ENCODE measurements at regions not wholly inside any gene's neighbourhood (a gene's known extent, or its start where the extent isn't known, plus 50 kb on each side); places are given as distances from the start of the nearest gene placed in this dataset.

DNA sequence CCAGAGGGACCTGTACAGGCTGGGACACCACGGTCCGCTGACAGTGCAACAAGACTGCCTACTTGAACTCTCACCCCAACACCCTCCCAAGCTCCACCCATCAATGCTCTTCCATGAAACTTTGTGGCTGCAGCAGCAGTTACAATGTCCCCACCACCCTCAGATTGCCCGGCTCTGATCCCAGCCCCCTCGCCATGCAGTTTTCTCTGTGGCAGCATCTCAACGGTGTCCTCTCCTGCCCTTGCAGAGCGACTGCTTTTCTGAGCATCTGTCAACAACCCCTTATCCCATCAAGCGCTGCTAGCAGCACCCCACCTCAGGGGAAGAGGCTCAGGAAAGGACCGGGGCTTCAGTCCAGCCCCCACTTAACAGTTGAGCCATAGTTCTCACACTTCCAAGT lies 137.1 kb upstream of the NDUFV2 start:
- DNase-seq (ENCODE audit: low spot score) = no peak

DNA sequence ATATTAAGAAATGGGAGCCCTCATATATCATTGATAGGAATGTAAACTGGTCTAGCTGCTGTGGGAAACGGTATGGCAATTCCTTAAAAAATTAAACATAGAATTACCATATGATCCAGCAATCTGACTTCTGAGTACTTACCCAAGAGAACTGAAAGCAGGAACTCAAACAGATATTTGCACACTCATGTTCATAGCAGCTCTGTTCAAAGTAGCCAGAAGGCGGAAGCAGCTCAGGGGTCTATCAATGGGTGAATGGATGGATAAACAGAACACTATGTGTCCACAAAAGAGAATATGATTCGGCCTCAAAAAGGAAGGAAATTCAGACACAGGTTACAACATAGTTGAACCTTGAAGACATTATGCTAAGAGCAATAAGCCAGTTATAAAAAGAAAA lies 135.7 kb upstream of the NDUFV2 start:
- no peak for DNase-seq (ENCODE audit: low spot score)

DNA sequence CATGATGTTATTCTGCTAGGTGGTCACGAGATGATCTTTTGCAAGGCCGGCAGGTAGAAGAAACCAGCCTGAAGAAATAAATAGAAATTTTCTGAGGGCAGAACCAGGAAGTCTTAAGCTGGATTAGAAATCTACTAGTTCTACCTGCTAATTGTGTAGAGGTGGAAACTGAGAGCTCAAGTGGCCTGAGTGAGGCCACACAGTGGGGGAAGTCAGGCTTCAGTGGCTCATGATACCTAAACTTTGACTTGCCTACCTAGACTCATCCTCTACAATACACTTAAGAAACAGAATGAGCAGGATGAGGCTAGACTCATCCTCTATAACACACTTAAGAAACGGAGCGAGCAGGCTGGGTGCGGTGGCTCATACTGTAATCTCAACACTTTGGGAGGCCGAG lies 134.9 kb upstream of the NDUFV2 start:
- DNase-seq (ENCODE audit: low spot score) = no peak

DNA sequence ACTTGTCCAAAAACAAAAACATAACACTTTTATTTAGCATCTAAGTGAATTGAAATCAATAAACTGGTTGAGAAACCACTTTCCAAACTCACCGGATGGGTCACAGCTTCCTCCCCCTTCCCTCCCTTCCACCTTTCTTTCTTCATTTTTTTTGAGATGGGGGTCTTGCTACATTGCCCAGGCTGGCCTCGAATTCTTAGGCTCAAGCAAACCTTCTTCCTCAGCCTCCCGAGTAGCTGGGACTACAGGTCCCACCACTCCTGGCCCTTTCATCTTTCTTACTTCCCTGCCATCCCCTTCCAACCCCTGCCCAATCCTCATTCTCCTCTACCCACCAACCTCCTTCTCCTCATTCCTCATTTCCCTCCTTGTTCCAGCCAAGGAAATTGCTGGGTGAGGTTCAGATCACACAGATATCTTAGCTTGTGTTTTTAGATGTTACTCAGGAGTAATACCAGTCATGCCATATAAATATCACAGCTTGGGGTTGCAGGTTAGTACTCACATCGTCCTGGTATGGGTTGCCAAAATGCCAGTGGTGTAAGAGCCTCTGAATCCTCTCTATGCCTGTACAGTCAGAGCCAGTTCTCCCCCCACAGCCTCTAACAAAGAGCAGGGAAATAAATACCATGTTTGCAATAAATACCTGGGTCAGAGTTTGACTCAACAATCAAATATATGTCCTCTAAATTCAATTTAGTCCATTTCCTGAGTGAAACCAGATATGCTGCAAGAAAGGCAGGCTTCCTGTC lies 132.7 kb upstream of the NDUFV2 start:
- no peak for DNase-seq (ENCODE audit: low spot score)

DNA sequence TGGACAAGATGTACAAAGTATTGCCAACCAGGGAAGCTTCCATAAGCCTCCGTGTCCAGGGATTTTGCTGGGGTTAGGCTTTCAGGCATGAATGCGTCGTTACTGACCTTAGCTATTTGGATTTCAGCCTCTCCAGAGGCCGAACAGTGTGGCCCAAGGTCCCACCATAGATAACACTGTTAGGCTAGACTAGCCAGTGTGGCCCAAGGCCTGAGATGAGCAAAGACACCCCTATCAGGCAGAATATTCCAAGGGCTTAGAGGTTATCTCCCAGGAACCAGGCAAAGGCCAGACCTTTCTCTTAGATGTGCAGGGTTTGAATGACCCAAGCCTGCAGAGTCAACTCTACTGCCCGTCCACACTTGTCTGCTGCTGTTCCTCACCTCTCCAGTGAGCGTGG lies 131.7 kb upstream of the NDUFV2 start:
- no peak for DNase-seq (ENCODE audit: low spot score)

DNA sequence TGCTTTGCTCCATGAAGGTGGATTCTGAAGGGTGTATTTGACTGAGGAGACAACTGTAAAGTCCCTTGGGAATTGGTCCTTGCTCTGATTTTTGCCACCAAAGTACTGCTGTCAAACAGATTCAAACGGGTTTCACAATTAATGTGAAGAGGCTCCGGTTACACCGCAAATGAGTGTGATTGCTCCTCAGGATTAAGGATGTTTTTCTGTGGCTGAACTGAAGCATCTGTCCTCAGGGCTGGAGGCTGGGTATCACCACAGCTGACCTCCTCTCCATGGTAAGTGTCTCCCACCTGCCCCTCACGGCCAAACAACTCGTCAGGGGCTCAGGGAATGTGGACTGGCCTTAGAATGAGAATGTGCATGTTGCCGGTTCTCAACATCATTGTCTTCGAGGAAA lies 130.4 kb upstream of the NDUFV2 start:
- no peak for DNase-seq (ENCODE audit: low spot score)

DNA sequence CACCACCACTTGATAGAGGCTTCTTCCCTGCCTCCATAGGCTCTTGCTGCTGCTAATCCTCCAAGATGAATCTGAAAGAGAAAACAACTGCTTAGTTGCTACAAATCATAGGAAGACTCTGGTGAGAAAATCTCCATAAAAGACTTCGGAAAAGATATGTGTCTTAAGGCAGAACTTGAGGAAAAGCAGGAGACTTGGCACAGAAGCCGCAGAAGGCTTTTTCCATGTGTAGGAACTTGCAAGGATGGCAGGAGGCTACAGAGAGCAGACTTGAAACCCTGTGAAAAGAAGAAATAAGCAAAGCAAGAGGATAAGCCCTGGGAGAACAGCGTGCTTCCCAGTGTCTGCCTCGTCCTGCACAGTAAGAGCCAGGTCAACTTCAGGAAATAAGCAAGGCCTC lies 128.2 kb upstream of the NDUFV2 start:
- peak; percentile 18 for DNase-seq (ENCODE audit: low spot score)

DNA sequence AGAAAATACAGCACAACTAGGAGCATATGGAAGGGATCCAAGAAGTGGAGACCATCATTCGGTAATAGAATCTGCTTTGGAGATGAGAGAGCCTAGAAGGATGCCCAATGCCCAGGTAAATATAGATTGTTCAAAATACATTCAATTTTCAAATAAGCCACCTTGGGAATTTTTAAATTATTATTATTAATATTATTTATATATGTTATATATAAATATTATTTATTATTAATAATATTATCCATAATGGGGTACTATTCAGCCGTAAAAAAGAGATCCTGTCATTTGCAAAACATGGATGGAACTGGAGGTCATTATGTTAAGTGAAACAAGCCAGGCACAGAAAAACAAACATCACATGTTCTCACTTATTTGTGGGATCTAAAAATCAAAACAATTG lies 127.8 kb upstream of the NDUFV2 start:
- DNase-seq (ENCODE audit: low spot score) = no peak

DNA sequence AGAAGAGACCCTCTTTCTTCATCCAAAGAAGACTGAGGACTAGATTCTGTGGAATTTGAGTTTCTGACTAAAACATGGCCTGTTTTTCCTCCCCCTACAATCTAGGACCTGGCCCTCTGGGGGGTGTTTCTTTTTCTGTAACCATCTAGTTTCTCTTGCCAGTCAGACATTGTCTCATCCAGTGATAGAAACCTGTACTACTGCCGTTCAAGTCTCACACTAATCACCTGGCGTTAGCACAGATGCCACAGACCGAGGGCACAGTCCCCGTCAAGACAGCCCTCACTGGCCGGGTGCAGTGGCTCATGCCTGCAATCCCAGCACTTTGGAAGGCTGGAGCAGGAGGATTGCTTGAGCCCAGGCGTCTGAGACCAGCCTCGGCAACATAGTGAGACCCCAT lies 126.9 kb upstream of the NDUFV2 start:
- no peak for DNase-seq (ENCODE audit: low spot score)

DNA sequence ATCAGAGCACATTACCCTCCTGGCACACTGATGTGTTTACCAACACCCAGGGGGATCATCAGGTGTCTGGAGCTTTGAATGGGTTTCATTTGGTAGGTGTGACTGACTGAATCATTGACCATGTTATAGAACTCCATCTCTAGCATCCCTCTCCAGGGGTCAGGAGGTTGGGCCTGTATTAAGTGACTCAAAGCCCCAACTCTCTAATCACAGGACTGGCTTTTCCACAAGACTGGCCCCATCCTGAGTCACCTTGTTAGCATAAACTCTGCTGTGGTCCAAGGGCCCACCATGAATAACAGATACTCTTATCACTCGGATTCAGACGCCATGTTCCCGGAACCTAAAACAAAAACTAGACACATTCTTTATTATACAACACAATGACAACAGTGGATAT lies 125.9 kb upstream of the NDUFV2 start:
- DNase-seq (ENCODE audit: low spot score) = no peak

DNA sequence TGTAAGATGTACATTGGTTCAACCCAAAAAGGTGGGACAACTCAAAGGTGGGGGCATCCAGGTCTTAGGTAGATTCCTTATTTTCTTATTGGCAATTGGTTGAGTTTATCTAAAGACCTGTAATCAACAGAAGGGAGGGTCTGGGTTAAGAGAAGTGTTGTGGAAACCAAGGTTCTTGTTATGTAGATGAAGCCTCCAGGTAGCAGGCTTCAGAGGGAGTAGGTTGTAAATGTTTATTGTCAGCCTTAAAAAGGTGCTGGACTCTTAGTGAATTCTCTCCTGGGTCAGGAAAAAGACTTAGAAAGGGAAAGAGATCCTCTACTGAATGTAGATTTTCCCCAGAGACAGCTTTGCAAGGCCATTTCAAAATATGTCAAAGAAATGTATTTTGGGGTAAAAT lies 125.3 kb upstream of the NDUFV2 start:
- DNase-seq (ENCODE audit: low spot score) = no peak

DNA sequence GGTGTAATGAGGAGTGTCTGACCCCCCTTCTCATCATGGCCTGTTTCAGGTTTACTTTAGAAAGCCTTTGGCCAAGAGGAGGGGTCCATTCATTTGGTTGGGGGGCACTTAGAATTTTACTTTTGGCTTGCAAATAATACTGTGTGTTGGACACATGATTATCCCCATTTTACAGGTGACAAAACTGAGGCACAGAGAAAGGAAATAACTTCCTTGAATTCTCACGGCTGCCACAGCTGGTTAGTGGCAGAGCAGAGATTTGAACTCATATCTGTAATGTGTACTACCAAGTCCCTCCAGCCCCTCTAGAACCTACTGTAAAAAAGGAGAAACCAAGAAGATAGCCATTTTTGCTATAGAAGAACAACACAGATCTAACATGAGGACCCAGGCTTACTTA lies 124.8 kb upstream of the NDUFV2 start:
- DNase-seq (ENCODE audit: low spot score) = no peak

DNA sequence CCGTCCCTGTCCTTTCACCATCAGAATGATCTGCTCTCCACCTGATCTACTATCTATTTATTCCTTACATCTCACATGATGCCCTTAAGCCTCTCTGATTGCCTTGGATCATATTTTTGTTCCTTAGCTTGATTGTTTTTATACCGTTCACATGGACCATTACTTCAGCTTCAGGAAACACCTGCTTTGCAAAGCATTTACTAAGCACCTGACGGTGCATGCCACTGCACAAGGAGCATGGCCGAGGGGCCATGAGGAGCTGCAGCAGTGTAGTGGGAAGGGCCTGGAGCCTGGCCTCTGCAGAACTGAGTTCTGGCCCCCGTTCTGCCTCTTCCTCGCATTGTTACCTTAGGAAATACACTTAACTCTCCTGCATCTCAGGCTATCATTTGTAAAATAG lies 124.1 kb upstream of the NDUFV2 start:
- DNase-seq (ENCODE audit: low spot score) = no peak

DNA sequence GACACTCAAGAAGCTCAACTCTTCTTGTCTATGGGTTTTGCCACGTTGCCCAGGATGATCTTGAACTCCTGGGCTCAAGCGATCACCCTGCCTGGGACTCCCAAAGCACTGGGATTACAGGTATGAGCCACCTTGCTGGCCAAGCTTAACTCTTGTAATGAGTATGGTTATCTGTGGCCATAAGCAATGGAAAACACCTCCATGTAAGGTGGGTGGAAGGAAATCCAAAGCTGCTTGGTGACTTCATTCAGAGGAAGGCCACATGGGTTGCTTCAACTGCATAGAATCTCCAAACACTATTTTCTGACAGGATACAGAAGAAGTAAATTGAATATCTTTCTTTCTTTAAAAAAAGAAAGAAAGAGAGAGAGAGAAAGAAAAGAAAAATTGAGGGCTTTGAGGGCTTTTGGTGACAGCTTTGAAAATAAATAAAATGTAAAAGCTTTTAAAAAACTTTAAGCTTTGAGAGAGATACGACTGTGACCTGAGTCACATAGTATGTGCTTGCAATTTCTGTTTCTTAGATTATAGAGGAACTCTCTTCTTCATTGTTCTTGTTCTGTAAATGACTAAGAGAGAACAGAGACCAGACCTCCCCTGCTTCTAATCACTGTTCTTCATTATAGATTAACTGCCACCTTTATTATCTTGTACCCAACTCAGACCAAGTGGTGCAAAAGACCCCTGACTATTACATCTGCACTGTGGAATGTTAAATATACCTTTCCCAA lies 123.1 kb upstream of the NDUFV2 start:
- DNase-seq (ENCODE audit: low spot score) = no peak

DNA sequence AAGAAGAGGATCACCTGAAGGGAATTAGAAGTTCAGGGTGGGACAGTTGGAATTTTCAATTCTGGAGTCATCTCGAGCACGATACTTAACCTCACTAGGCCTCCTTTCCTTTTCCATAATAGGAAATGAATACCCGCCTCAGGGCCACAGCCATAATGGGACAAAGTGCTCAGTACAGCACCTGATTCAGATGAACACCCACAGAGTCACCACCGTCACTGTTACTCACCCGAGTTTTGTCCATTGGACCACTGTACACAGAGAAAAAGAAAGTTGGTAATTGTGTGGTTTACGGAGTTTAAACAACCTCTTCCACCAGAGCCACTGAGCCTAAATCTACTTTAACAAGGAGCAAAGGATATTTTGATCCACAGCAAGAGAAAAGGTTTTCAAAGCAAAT lies 122.0 kb upstream of the NDUFV2 start:
- no peak for DNase-seq (ENCODE audit: low spot score)

DNA sequence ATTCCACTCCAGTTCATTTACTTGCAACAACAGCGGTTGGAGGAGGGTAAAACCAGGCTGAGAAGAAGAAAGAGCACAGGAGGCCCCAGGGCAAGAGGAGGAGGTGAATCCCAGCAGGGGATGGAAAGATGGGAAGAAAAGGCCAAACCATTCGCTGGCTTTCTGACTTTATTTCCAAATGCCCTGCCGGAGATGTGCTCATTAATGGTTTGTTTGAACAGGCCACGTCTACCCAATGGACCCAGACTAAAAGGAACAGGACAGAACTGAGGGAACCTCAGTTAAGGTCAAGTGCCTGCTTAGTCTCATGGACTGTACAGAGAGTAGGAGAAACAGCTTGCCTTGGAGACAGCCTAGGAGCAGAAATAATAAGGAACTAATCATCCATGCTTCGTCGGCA lies 121.6 kb upstream of the NDUFV2 start:
- no peak for DNase-seq (ENCODE audit: low spot score)

DNA sequence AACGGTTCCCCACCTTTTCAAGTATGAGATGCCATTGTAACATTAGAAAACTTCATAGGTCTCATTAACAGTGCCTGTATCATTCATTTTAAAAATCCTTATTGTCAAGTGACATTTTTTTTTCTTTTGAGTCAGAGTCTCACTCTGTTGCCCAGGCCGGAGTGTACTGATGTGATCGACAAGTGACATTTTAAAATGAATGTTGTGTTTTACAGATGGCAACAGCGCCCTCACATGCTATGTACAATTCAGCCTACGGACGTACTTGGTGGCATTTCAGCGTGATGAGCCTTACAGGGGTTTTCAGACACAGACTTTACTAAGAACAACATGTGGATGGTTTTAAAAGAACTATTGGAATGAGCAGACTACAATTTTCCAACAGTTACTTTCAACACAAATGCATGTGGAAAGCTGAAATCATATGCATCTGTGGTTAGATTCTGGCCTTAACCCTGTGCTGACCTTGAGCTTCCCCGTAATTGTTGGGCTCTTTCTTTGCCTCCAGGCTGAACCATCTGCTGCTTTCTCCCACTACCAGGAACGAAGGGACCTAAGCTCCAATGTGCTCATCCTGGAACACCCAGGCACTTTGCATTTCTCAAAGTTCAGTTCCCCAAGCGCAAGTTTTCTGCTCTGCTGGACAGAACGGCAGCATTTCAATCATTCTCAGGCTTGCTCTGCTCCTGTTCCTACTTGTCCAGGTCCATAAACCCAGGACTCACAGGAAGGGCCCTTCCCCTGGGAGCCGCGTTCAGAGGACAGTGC lies 119.9 kb upstream of the NDUFV2 start:
- peak; percentile 66 for DNase-seq (ENCODE audit: low spot score)

DNA sequence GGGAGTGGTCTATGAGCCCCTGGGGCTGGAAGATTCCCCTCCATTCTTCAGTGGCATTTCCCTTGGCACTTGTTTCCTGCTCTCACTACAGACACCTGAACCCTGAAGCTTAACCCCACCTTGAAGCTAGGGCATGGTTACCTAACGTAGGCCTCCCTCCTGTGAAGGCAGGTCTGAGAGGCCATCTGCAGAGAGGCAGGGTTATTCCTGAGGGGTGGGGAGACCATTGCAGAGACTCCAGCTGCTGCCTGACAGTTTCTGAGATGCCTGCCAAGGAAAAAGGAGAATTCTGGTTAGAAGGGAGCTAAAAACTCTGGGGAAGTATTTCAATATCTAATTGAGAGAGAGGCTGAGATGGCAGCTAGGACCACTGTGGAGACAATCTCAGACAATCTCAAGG lies 119.3 kb upstream of the NDUFV2 start:
- peak; percentile 30 for DNase-seq (ENCODE audit: low spot score)

DNA sequence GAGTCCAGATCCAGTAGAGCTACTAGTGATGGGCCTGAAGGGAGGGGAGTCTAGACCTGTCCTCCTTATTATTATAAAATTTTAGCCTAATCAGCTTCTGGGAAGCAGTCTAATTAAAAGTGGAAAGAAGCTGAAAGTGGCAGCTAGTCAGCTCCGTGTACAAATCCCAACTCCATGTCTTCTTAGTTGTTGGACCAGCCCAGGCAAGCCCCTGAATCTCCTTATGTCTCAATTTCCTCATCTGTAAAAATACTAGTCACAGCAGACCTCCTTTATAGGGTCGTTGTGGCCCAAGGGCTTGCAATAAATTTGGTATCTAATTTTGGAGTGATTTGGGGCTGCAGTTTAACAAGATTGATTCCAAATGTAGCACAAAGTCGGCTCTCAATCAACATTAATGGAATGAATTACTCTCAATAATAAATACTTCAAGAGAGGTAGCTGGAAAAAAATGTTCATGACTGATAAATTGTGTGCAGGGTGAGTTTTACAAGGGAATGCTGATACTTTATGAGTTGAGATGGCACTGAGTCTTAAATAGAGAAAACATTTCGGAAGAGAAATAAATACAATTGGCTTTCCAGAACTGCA lies 118.3 kb upstream of the NDUFV2 start:
- no peak for DNase-seq (ENCODE audit: low spot score)

DNA sequence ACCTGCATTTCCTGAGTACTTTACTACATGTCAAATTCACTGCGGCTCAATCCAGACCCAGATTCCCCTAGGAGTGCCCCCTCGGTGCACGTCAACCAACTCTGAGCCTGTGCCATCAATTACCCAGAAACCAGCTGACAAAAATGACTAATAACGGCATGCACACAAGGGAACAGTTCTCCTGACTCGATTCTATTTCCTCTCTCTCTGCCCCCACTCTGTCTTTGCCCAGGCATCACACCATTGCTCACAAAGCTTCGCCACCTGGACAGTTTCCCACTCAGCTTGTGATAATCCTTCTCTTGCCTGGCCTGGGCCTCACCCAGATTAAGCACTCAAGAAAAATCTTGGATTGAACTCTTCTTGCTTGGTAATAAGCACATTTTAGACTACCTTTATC lies 115.3 kb upstream of the NDUFV2 start:
- DNase-seq (ENCODE audit: low spot score) = peak; percentile 75

DNA sequence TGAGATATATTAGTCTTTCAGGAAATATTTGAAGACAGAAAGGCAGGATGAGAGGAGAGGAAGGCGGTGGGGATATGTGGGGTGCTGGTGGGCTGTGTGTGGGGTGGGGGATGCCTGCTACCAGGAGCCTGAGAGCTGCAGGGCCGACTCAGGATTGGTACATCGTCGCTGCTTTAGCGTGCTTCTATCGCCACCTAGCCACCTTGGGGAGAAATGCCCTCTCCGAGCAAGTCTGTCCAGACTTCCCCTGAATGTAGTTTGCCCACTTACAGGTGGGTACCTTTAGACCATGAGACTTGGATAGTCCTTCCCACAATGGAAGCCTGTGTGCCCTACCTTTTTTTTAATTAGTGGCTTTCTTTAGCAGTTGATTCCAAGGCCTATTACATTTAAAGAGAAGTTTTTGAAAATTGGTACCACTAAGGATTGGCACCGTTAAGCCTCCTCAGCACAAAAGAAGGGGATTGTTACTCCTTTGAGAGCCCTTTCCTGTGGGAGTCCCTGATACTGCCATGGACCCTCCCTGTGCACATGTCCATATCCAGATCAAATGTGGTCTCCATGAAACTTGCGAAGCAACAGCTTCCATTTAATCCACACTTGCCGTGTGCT lies 114.1 kb upstream of the NDUFV2 start:
- DNase-seq (ENCODE audit: low spot score) = peak; percentile 75

DNA sequence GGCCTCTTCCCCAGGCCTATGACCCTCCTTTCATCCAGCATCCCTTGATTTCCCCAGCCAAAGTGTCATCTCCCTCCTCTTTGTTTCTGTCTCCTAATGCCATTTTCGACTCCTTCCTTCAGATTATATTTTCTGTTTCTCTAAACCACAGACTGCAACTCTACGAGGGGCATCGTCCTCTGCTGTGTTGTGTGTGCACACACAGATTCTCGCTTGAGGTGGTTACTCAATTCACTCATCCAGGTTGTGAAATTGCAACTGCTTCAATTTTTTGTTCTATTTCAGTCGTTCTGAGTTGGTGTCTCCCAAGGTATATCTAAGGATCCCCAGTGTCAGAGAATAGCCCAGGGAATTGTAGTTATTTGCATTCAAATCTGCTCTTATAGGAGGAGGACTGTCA lies 113.5 kb upstream of the NDUFV2 start:
- no peak for DNase-seq (ENCODE audit: low spot score)
